Liver (tissue), 8 donors: ENCODE measurements at regions not wholly inside any gene's neighbourhood (a gene's known extent, or its start where the extent isn't known, plus 50 kb on each side); places are given as distances from the start of the nearest gene placed in this dataset.

Source experiments
- DNase-seq: peaks from one replicate; pipeline ENCODE4 v3.0.0-alpha.2; 2017; ENCODE audit warnings: low spot score
- H3K27ac ChIP-seq, 2 donors: one replicate each; pipeline ENCODE4 v1.7.0; 2013; ENCODE audit warnings: inconsistent platforms in 2 of 2, low read length in 2 of 2, control low read depth in 1 of 2, low read depth in 1 of 2, mild to moderate bottlenecking in 1 of 2
- H3K27me3 ChIP-seq, 4 donors: one replicate each; pipeline versions ENCODE4 v1.6.1 to v1.7.0; 2013; ENCODE audit warnings: low read length in 3 of 4, inconsistent platforms in 1 of 4, mild to moderate bottlenecking in 1 of 4, moderate library complexity in 1 of 4; ENCODE audit not compliant: control insufficient read depth in 4 of 4, insufficient read depth in 4 of 4
- H3K36me3 ChIP-seq, 4 donors: one replicate each; pipeline versions ENCODE4 v1.6.1 to v1.7.0; 2013; ENCODE audit warnings: low read length in 3 of 4, mild to moderate bottlenecking in 3 of 4, low read depth in 1 of 4, moderate library complexity in 1 of 4; ENCODE audit not compliant: control insufficient read depth in 4 of 4, insufficient read depth in 3 of 4
- H3K4me1 ChIP-seq, 4 donors: one replicate each; pipeline versions ENCODE4 v1.6.1 to v1.7.0; 2013; ENCODE audit warnings: low read length in 3 of 4, mild to moderate bottlenecking in 3 of 4, moderate library complexity in 1 of 4; ENCODE audit not compliant: control insufficient read depth in 4 of 4, insufficient read depth in 4 of 4
- H3K4me3 ChIP-seq, 3 donors: one replicate each; pipeline versions ENCODE4 v1.6.1 to v1.7.0; 2013; ENCODE audit warnings: low read length in 3 of 3, control low read depth in 1 of 3, low read depth in 1 of 3, mild to moderate bottlenecking in 1 of 3
- H3K9ac ChIP-seq, 2 donors: one replicate each; pipeline ENCODE4 v1.7.0; 2013; ENCODE audit warnings: low read length in 2 of 2, mild to moderate bottlenecking in 2 of 2, moderate library complexity in 2 of 2, control low read depth in 1 of 2, low read depth in 1 of 2
- H3K9me3 ChIP-seq, 4 donors: one replicate each; pipeline versions ENCODE4 v1.6.1 to v1.7.0; 2013; ENCODE audit warnings: low read length in 3 of 4; ENCODE audit not compliant: control insufficient read depth in 4 of 4
- ATF3 ChIP-seq: IDR thresholded peaks from 2 replicates; pipeline ENCODE4 v1.6.1; 2016; ENCODE audit warnings: antibody characterized with exemption
- CTCF ChIP-seq: fragments of 150-350 bp; IDR thresholded peaks from 2 replicates; pipeline ENCODE4 v1.5.1; 2017; ENCODE audit warnings: improper control_type of control experiment, low read depth, low read length; ENCODE audit not compliant: missing input control
- EGR1 ChIP-seq, 2 donors: IDR thresholded peaks; 2 replicates each; pipeline ENCODE4 v1.6.1; 2016 to 2018; ENCODE audit warnings: antibody characterized with exemption in 2 of 2, low read depth in 2 of 2
- FOXA1 ChIP-seq: IDR thresholded peaks from 2 replicates; pipeline ENCODE4 v1.6.1; 2016; ENCODE audit warnings: antibody characterized with exemption
- FOXA2 ChIP-seq: IDR thresholded peaks from 2 replicates; pipeline ENCODE4 v1.6.1; 2016; ENCODE audit warnings: antibody characterized with exemption
- HNF4A ChIP-seq, 2 donors: conservative IDR thresholded peaks; 2 replicates each; pipeline ENCODE4 v1.6.1; 2016; ENCODE audit warnings: antibody characterized with exemption in 2 of 2, mild to moderate bottlenecking in 2 of 2
- HNF4G ChIP-seq: IDR thresholded peaks from 2 replicates; pipeline ENCODE4 v1.6.1; 2016; ENCODE audit warnings: antibody characterized with exemption
- MAX ChIP-seq: IDR thresholded peaks from 2 replicates; pipeline ENCODE4 v1.6.1; 2016; ENCODE audit warnings: antibody characterized with exemption
- NR2F2 ChIP-seq: IDR thresholded peaks from 2 replicates; pipeline ENCODE4 v1.6.1; 2016; ENCODE audit warnings: antibody characterized with exemption
- RAD21 ChIP-seq, 2 donors: IDR thresholded peaks; 2 replicates each; pipeline ENCODE4 v1.6.1; 2016; ENCODE audit warnings: antibody characterized with exemption in 2 of 2, mild to moderate bottlenecking in 2 of 2
- REST ChIP-seq: IDR thresholded peaks from 2 replicates; pipeline ENCODE4 v1.6.1; 2016; ENCODE audit warnings: antibody characterized with exemption, mild to moderate bottlenecking
- RXRA ChIP-seq, 2 donors: IDR thresholded peaks; 2 replicates each; pipeline ENCODE4 v1.6.1; 2017 to 2018; ENCODE audit warnings: antibody characterized with exemption in 2 of 2, mild to moderate bottlenecking in 1 of 2
- SP1 ChIP-seq: IDR thresholded peaks from 2 replicates; pipeline ENCODE4 v1.6.1; 2018; ENCODE audit warnings: antibody characterized with exemption, mild to moderate bottlenecking
- TAF1 ChIP-seq: conservative IDR thresholded peaks from 2 replicates; pipeline ENCODE4 v1.6.1; 2016; ENCODE audit warnings: antibody characterized with exemption, mild to moderate bottlenecking
- YY1 ChIP-seq: IDR thresholded peaks from 2 replicates; pipeline ENCODE4 v1.6.1; 2016; ENCODE audit warnings: antibody characterized with exemption, mild to moderate bottlenecking
- WGBS: extraction: QIAGEN DNeasy Blood & Tissue Kit; methylation state at CpG from one replicate; pipeline ENCODE4 v1.1.7; 2013; 5-methylcytosine and 5-hydroxymethylcytosine counted together
- TF ChIP-seq, protein P1 (sequence below): IDR thresholded peaks from 2 replicates; pipeline ENCODE4 v1.6.1; 2016; ENCODE audit warnings: antibody characterized with exemption
- donor health status: healthy.
- donor health status: healthy.
- donor health status: healthy.
- donor health status: healthy.
- donor health status: healthy.

DNA sequence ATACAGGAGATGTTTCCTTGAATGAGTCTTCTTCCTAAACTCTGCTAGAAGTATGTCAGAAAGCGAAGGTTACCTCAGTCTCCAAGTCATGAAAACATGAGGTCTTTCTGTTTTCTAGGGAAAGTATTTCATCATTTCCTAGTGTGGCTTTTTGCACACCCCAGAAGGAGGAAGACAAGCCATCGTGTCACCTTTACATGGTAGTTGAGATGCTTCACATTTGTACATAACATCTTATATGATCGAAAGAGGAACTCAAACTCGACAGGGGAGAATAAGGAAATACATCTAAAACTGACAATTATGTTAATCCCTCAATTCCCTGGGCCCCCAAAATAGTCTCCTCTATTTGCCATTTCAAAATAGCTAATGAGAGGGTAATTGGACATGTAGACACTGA, 214.1 kb upstream of the PLEKHG7 start:
- Histone ChIP-seq H3K27ac (no peak overlapping the region), H3K36me3 (no peaks in the 10 kb centered on the region), H3K9ac (no peak overlapping the region), H3K4me1 (no peaks in the 10 kb centered on the region), H3K9me3 (no peaks in the 10 kb centered on the region), H3K27me3 (no peaks in the 10 kb centered on the region), H3K4me3 (no peak overlapping the region)
- TF ChIP-seq FOXA2 = no peak
- TF ChIP-seq MAX = no peak
- no peak for TF ChIP-seq RXRA (IDR thresholded peaks at IDR 0.05)
- TF ChIP-seq EGR1 (IDR thresholded peaks at IDR 0.05; ENCODE audit: low read depth in 2 of 2) = no peak
- no peak for TF ChIP-seq HNF4G
- TF ChIP-seq HNF4A (conservative IDR thresholded peaks at IDR 0.05) = no peak
- no peak for TF ChIP-seq SP1
- no peak for TF ChIP-seq YY1
- TF ChIP-seq, protein P1, sequence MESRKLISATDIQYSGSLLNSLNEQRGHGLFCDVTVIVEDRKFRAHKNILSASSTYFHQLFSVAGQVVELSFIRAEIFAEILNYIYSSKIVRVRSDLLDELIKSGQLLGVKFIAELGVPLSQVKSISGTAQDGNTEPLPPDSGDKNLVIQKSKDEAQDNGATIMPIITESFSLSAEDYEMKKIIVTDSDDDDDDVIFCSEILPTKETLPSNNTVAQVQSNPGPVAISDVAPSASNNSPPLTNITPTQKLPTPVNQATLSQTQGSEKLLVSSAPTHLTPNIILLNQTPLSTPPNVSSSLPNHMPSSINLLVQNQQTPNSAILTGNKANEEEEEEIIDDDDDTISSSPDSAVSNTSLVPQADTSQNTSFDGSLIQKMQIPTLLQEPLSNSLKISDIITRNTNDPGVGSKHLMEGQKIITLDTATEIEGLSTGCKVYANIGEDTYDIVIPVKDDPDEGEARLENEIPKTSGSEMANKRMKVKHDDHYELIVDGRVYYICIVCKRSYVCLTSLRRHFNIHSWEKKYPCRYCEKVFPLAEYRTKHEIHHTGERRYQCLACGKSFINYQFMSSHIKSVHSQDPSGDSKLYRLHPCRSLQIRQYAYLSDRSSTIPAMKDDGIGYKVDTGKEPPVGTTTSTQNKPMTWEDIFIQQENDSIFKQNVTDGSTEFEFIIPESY = no peak
- TF ChIP-seq FOXA1 = no peak
- no peak for TF ChIP-seq ATF3
- TF ChIP-seq REST = no peak
- no peak for TF ChIP-seq CTCF
- no peak for TF ChIP-seq TAF1
- no peak for TF ChIP-seq NR2F2
- no peak for TF ChIP-seq RAD21 (IDR thresholded peaks at IDR 0.05)
- no peak for DNase-seq
- WGBS = 87% methylated on average over 4 of the region's 4 CpGs

GRCh38 chr12:92487138-92487485, 215.7 kb upstream of the PLEKHG7 start:
- Histone ChIP-seq H3K27ac (no peak overlapping the region), H3K4me1 (no peaks in the 10 kb centered on the region)
- TF ChIP-seq REST = no peak
- no peak for TF ChIP-seq RXRA (IDR thresholded peaks at IDR 0.05)

More at GRCh38 chr12:92487138-92487485, 215.7 kb upstream of the PLEKHG7 start:
- Histone ChIP-seq H3K9me3 (no peaks in the 10 kb centered on the region), H3K4me3 (no peak overlapping the region), H3K27me3 (no peaks in the 10 kb centered on the region), H3K36me3 (no peaks in the 10 kb centered on the region), H3K9ac (no peak overlapping the region)
- DNase-seq = no peak
